HG03520 (cell line): ENCODE measurements at regions not wholly inside any gene's neighbourhood (a gene's known extent, or its start where the extent isn't known, plus 50 kb on each side); places are given as distances from the start of the nearest gene placed in this dataset.

ENCODE experiments used
- ATAC-seq: cut with Tn5 transposase; IDR thresholded peaks from one replicate; pipeline ENCODE4 v1.9.1; 2021; ENCODE audit warnings: mild to moderate bottlenecking, moderate library complexity; ENCODE audit not compliant: unreplicated experiment

DNA sequence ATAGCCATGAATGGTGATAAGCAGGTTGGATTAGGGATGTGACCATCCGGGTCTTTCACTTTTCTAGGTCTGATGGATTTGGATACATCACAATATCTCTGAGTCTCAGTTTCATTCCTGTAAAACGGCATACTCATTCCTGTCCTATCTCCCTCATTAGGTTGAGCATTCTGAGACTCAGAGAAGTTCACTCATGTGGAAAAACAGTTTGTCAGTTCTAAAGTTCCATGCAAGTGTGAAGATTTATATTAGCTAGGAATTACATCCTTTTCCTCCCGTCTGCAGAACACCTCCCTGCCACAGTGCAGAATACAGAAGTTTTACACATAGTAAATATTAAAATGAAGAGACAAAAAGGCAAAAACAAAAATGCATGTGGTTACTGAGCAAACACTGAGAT, 94.2 kb upstream of the SLC25A13 start:
- ATAC-seq: no peak

DNA sequence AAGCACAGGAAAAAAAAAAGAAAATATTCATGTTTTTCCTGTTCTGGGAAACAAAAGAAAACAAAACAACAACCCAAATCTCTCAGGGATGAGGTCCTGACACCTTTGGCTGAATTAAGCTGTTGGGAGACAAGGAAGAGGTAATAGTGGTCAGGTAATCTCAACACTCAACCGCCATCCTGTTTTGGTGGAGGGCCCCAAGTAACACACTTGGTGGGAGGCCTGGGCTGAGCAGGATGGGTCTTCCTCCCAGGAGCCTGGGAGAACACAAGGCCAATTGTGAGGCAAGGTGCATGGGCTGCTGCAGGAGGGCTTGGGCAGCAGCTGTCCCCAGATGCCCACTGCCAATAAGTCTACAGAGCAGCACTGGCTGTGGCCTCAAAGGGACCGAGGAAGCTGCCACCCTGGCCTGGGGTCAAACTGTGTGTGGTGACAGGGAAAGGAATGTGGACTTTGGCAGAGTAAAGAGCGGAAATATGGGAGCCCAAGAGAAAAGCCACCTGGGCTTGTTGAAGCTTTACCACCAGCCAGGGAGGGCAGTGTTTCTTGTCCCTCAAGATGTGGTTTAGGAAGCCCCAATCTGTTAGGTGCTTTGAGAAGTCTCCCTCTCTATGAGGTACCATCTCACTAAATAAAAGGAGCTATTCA, 93.5 kb upstream of the SLC25A13 start:
- ATAC-seq: no peak

DNA sequence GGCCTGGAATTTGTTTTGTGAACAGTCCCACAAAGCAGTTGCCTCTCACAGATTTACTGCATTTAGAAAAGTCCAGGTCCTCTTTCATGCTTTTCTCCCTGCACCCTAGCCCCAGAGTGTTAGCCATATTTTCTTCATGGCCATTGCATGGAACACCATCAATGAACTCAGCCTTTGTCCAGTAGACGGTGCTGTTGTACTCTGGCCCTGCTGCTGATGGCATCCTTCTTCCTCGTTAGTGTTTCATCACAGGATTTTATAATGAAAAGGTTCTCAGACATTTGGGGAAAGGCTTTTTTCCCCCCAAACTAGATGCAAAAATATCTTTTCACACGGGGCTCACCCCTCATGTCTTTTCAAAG, 93.0 kb upstream of the SLC25A13 start:
- peak; percentile 73 for ATAC-seq

DNA sequence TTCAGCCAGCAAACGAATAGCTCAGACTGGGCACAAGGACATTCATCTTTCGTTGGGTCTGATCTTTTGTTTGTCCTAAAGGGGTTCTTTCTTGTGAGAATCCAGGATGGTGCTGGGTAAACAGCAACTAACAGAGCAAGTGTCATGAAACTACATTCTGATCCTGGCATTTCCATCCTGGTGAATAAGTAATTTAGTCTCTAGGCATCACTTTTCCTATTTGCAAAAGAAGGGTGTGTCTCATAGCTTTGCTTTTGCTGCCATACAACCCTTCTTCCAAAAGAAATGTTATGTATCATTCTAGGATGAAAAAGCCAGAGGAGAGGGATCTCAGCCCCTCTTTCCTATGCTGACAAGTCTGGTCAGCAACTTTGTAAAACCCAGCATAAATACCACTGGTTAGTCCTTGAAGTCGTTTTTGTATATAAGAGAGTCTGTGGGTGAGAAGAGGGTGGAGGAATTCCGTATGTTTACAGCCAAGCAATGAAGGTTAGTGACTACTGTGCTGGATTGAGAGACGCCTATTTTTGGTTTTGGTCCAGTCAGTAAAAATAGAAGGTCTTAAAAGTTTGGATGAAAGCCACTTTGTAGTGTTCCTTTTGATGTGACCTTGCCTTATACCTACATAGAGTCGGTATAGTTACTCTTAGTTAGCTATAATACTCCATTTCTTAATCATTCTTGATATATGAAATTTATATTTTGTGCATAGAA, 88.4 kb upstream of the SLC25A13 start:
- ATAC-seq: no peak

DNA sequence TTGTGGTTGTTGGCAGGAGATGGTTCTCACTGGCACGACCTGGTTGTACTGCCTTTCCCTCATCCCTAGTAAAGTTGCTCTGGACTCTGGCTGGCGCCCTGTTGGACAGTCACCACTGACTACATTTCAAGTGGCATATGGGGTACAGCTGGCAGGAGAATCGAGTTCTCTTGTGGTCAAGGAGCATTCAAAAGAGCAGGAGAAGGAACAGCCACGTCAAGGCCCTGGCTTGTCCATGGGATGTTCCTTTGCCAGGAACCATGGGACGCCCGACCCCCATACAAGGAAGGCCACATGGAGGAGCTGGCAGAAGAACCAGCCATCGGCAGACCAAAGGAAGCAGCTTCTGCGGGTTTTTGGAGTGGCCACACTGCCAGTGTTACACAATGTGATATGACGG, 87.0 kb upstream of the SLC25A13 start:
- ATAC-seq: no peak

DNA sequence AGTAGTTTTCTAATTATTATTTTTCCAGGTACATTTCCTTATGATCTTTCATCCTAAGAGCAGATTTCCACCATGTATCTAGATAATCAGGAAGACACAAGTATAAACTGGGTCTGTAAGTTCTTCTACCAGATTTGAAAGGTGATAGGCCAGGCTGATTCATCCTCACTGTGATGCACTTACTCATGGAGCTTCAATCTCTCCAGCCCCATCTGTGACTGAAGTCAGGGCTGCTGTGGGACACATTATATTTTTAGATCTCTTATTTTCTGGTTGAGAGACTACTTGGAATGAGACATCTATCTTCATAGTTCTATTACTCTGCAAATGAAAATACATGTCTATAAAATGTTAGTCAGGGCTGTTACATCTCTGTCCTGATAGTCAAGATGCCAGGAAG, 85.5 kb upstream of the SLC25A13 start:
- no peak for ATAC-seq

DNA sequence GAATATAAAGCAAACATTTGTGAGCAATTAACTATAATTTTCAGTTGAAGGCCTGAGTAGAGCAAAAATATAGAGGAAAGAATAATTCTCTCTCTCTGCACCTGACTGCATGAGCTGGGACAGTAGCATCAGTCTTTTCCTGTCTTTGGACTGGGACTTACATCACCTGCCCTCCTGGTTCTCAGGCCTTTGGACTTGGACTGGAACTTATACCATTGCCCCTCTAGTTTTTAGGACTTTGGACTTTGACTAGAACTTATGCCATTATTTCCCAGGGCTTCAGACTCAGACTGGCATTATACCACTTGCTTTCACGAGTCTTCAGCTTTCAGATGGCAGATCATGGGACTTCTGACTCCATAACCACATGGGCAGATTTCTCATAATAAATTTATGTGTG, 81.0 kb upstream of the SLC25A13 start:
- no peak for ATAC-seq

DNA sequence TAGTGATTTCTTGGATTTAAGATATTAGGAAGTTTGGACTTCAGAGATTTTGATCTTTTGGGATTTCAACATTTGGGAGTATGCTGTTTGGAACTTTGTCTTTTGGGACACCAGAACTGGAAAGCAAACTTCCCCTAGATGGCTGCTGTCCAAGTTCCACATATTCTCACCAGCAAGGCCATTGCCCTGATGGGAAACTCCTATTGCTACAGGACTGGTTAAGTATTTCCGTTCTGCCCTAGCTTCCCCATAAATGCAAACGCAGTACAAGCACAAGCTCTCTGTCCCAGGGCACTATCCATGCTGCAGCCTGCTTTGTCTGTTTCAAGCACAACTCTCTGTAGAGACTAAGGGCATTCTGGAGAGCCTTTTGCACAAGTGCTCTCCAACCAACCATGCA, 79.3 kb upstream of the SLC25A13 start:
- ATAC-seq: no peak

DNA sequence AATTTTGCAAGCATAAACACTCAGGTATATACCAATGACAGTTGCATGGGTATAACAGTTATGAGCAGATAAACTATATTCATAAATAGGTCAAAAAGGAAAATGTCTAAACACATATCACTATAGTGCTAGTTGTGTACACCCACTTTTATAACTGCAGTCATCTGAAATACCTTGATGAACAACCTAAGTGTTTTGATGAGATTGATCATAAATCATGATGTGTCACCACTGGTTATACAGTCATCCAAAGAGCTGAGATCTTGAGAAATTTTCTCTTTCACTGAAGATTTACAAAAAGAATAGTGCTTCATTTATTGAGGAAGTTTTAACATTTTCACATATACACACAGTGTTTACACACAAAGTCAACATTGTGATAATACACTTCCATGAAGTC, 78.6 kb upstream of the SLC25A13 start:
- no peak for ATAC-seq

DNA sequence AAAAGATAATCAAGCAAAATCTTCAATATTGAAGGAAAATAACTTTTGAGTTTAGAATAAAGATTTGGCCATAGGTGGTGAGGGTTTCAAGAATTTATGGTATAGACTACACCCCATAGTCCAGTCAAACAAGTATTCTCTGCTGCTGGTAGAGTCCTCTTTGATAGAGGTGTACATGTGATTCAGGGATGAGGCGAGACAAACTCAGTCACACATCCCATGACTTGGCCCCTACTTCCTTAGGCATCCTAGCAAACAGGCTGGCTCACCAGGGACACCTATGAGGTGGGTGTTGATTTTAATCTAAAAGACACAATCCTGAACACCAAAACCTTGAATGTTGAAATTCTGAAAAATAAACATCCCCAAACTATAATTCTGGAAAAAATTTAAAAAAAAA, 78.1 kb upstream of the SLC25A13 start:
- no peak for ATAC-seq

DNA sequence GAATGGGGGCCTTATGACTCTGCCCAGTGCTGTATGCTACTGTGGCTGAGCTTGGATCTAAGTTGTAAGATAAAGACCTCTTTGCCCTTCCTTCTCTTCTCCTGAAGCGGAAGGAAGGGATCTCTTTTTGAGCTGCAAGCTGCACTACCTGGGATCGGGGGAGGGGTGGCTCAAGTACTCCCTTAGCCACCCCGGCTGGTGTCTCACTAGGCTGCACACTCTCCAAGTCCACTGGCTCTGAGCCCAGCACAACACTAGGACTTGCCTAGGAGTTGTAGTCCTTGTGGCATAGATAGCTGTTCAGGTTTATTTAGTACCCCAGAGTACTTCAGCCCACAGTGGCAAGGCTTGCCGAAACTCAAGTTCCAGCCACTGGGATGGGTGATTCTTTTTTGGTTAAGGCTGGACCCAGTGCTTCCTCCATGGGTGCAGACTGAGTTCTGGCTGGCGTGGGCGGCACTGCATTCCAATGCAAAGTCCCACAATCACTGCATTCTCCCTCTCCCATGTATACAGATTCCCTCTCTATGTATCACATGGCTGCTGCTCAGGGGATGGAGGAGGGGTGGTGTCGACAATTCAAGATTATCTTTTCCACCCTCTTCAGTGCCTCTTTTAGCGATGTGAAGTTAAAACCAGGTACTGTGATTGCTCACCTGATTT, 76.2 kb upstream of the SLC25A13 start:
- no peak for ATAC-seq

DNA sequence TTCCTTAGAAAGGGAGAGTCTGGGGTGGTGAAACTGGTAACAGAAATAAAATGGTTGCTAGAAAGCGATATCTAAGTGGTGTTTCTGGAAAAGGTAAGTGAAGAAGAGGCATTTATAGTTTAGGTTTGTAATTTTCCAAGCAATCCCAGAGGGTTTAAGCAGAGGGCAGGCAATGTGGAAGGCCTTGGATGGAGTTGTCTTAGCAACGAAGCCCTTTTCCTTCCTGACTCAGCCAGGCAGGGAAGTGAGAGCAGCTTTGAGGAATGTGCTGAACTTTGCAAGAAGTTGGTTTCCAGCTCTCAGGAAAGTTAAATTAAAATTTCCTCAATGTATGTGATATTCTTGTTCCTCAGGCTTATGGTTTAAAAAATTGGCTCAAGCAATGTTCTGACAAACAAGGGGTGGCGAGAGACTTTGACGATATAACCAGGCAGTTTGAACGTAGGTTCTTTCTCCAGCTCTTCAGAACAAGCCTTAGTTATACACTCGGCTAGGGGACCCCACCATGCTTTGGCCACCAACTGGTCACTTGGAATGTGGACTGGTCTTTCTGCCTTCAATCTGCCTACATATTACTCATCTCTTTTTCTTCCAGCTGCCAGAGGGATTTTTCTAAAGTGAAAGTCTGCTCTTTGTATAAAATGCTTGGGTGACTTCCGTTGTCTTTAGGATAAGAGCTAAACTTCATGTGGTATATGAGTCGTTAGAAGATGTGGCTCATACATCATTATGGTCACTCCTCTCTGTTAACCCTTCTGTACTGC, 66.9 kb upstream of the SLC25A13 start:
- no peak for ATAC-seq

DNA sequence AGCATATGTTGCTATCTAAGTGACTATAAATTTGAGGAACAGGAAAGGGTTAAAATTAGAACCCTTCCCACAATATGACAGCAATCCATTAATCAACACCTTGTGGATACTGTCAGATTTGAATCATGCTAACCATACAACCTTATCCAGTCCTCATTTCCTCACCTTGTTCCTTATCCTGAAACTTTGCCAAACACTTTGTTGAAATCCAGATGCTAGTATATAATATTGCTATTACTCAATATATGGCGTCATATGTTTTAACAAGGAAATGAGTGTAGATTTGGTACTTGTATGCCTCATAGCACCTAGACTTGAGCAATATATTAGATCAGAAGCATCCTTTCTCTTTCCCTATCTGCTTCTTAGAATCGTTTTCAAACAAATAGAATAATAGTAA, 66.3 kb upstream of the SLC25A13 start:
- ATAC-seq: no peak

DNA sequence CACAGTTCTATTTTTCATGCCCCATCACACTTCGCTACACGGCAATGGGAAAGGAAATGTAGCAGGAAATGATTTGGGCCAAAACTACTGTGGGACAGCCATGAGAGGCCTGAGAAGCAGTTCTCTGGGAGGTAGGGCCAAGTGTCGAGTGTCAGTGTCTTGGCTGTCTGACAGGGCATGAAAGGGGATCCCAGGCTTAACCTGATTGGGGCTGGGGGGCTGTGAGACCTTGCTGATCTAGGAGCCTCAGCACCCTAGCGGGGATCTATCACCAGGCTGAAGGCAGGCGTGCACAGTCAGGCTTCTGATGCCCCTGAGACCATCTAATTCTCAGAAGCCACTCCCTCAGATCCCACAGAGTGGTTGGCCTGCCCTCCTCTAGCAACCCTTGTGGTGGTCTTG, 58.2 kb upstream of the SLC25A13 start:
- ATAC-seq: no peak

DNA sequence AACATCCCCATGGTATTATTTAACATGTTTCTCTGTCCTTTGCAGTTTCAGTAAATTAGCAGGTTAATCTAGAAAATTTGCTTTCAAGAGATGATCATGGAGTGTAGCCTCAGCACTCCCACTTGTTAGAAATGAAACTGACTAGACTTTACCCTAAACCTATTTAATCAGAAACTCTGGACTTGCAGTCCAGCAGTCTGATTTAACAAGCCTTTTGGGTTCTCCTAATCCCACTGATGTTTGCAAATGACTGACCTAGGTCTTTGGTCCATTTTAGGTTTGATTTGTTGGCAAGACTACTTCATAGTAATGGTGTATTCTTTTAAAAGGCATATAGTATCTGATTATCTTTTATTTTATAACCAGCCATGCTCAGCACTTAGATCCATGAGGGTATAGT, 55.5 kb upstream of the SLC25A13 start:
- ATAC-seq: no peak
